Medulla oblongata (tissue), 1 donor: ENCODE measurements at regions not wholly inside any gene's neighbourhood (a gene's known extent, or its start where the extent isn't known, plus 50 kb on each side); places are given as distances from the start of the nearest gene placed in this dataset.
A peak's percentile ranks its signal among the peaks of the same experiment; 100 is the strongest.

Experiments used
- DNase-seq: peaks from one replicate; pipeline ENCODE4 v3.0.0-alpha.2; 2015; ENCODE audit errors: extremely low spot score

DNA sequence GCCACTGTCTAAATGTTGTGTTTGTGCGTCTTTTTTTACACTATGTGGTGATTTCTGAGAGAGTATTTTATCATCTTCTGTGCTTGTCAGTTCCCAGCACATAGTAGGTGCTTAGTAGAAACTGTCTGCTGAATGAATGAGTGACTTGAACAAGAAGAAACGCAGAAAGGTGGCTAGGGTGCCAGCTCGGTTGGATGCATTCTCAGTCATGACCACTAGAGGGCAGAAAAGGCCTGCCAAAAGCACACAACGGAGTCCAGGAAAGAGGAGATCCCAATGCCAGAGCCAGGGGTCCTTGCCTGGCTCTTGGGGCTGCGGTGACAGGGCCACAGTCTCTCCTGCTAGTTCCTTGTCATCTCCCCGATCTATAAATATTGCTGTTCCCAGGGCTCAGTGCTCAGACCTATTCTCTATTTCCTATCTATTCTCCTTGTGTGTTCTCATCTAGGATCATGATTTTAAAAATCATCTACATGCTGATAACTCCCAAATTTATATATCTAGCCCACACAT, 57.3 kb upstream of the CCL1 start:
- peak; percentile 76 for DNase-seq

DNA sequence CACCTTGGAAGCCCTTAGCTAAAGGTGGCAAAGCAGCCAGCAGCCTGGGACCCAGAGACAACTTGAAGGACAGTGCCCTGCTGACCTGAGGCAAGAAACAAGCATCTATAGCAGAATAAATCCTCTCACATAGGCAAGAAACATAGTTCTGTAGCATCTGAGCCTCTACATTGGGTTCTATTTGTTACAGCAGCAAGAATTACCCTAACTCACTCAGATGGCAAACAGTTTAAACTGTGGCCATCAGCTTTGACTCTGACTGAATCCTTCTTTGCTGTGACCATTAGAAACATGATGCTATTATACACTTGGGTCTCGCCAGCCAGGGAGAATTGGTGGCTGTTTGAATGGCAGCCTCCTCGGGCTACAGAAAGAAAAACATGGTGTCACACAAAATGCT, 53.1 kb upstream of the CCL1 start:
- no peak for DNase-seq

DNA sequence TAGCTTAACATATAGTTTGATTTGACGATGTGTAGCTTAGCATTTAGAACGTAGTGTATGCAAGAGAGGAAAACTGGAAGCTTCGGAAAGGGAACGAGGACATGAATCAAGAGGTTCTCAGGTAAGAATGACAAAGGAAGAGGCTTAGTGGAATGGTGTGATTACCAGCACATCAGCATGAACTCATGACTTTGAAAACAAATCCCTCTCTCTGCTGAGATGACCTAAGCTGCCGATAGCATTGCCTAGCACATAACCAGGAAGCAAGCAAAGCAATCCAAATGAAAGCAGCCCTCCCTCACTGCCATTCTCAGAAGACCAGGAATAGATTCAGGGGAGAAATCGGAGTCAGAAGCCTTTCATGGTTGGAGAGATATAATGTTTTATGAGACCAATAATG, 51.3 kb upstream of the CCL1 start:
- DNase-seq, result no peak

DNA sequence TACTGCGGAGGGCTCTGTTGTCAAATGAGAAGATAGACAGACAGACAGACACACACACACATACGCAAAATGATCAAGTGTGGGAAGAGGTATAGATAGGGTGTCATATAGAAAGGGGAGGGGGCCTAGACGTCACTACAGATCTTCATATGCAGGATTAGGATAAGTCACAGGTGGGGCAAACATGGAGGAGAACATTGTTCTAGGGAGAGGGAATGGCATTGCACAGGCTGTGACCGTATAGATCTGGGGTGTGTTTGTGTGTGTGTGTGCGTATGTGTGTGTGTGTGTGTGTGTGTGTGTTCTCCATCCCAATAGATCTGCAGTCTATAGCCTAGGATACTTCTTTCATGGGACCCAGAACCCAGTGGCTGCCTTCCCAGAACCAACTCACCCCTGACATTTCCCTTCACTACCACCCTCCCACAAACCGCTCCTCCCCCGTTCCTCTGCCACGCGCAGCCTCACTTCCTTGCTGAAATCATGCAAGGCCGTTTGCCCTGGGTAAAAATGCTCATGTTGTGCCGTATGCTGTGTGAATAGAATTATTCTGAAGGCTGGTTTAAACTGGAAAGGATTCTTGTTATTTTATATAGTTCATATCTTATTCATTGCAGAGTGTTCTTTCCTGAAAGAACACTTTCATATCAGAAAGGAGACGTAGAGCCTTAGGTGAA, 50.5 kb upstream of the CCL1 start:
- peak; percentile 18 for DNase-seq

DNA sequence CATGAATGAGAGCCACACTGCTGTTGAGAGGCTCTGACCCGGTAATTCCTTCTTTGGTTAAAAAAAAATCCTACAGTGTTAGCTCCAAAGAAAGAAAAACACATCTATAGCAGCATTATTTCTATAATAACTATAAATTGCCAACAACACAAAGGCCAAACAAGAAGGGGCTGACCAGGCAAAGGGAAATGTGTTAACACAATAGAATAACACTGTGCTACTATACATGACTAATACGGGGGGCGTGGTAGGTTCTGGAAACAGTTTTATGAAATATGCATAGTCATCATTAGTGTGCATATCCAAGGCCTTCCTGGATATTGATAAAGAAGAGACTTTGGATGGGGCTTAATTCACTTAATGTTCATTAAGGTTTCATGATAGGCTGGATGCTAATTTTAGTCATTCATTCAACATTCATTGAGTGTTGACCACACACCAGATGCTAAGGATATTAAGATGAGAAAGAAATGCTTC, 50.0 kb upstream of the CCL1 start:
- no peak for DNase-seq
